HL-60/S4 treated with retinoic acid at 250 ng/mL for 4 days and 3 days (cell line): ENCODE measurements at regions not wholly inside any gene's neighbourhood (a gene's known extent, or its start where the extent isn't known, plus 50 kb on each side); places are given as distances from the start of the nearest gene placed in this dataset.
"Not testable (repeated sequence)": the region's sequence is repeated elsewhere in the genome, so short reads cannot be mapped to it uniquely, and the experiment has no call there.

Experiments
- in situ Hi-C: fragments of 300-500 bp; cut with MboI; formaldehyde crosslinking; loops from 2 replicates; pipeline ENCODE4 v1.7.0; 2022; ENCODE audit warnings: low sequenced_read_pairs

GRCh38 chr5:166127766-166128570, 2163.5 kb upstream of the WWC1 start:
- in situ Hi-C loops, result no loop called here

GRCh38 chr5:166145107-166145506, 2146.3 kb upstream of the WWC1 start:
- in situ Hi-C loops, result not testable (repeated sequence)

GRCh38 chr5:166163996-166164610, 2127.3 kb upstream of the WWC1 start:
- in situ Hi-C loops, result no loop called here

GRCh38 chr5:166165596-166165995, 2125.8 kb upstream of the WWC1 start:
- in situ Hi-C loops, result no loop called here

GRCh38 chr5:166166071-166166470, 2125.4 kb upstream of the WWC1 start:
- in situ Hi-C loops, result no loop called here

- in situ Hi-C loops, result no loop called here
These were observed 2118.8 kb upstream of the WWC1 start for GRCh38 chr5:166172597-166172996.

- in situ Hi-C loops, result no loop called here
These were observed 2112.9 kb upstream of the WWC1 start for GRCh38 chr5:166178411-166179080.

GRCh38 chr5:166185185-166185584, 2106.3 kb upstream of the WWC1 start:
- in situ Hi-C loops, result no loop called here

GRCh38 chr5:166188501-166189325, 2102.7 kb upstream of the WWC1 start:
- in situ Hi-C loops, result no loop called here

GRCh38 chr5:166192696-166193095, 2098.7 kb upstream of the WWC1 start:
- in situ Hi-C loops, result no loop called here

GRCh38 chr5:166195981-166196380, 2095.5 kb upstream of the WWC1 start:
- in situ Hi-C loops, result no loop called here

- in situ Hi-C loops, result no loop called here
These were observed 2090.9 kb upstream of the WWC1 start for GRCh38 chr5:166200532-166200931.

GRCh38 chr5:166211640-166212039, 2079.8 kb upstream of the WWC1 start:
- in situ Hi-C loops, result no loop called here

- in situ Hi-C loops, result no loop called here
These were observed 2055.1 kb upstream of the WWC1 start for GRCh38 chr5:166236327-166236726.

- in situ Hi-C loops, result no loop called here
These were observed 2050.7 kb upstream of the WWC1 start for GRCh38 chr5:166240705-166241104.

- in situ Hi-C loops, result no loop called here
These were observed 2045.9 kb upstream of the WWC1 start for GRCh38 chr5:166245556-166245955.

GRCh38 chr5:166251786-166252185, 2039.7 kb upstream of the WWC1 start:
- in situ Hi-C loops, result no loop called here

GRCh38 chr5:166257661-166258060, 2033.8 kb upstream of the WWC1 start:
- in situ Hi-C loops, result no loop called here

GRCh38 chr5:166262395-166262794, 2029.0 kb upstream of the WWC1 start:
- in situ Hi-C loops, result no loop called here

- in situ Hi-C loops, result no loop called here
These were observed 2023.5 kb upstream of the WWC1 start for GRCh38 chr5:166267907-166268306.

- in situ Hi-C loops, result no loop called here
These were observed 2020.7 kb upstream of the WWC1 start for GRCh38 chr5:166270712-166271111.
